ENCODE measurements at regions not wholly inside any gene's neighbourhood (a gene's known extent, or its start where the extent isn't known, plus 50 kb on each side); places are given as distances from the start of the nearest gene placed in this dataset.

DNA sequence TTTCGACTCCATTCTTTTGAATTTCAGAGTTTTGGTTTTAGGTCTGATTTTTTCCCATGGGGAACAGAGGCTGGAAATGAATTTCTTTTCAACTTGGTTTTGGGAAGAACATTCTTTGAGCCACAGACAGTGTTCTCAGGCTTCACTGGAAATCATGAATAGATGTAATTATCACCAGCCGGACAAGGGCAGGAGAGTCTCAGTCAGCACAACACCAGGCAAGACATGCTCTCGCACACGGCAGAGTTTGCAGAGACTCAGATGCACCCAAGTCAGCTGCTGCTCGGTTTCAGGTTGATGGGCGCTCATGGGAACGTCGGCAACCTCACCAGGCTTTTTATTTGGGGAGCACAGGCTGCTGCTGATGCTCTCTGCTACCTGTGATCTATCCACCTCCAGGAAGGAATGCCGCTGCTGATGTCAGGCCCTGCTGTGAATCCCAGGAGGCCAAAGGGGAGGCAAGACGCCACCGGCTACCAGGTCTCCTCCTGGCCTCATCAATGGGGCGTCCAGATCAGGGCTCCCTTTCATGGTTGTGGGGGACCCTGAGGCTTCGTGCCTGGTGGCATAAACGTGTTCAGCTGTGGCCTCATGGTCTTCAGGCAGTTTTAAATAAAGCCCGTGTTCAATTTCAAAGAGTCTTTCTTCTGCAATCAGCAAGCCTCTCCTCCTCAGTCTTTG is 332.3 kb upstream of the IRX4 start:
- H3K27me3 ChIP-seq (ENCODE audit: control insufficient read depth, insufficient read depth, low read length), result no peaks in the 10 kb centered on the region
- no peaks in the 10 kb centered on the region for H3K36me3 ChIP-seq (ENCODE audit: control insufficient read depth, insufficient read depth, low read length)
- no peaks in the 10 kb centered on the region for H3K4me1 ChIP-seq (ENCODE audit: control insufficient read depth, insufficient read depth, low read length)
- H3K4me3 ChIP-seq (ENCODE audit: low read length), result no peak overlapping the region
- H3K9ac ChIP-seq (ENCODE audit: low read length), result no peak overlapping the region
- no peaks in the 10 kb centered on the region for H3K9me3 ChIP-seq (ENCODE audit: control insufficient read depth, low read length)

GRCh38 chr5:2213121-2213730 is 330.5 kb upstream of the IRX4 start:
- Histone ChIP-seq H3K9ac (ENCODE audit: low read length) (no peak overlapping the region), H3K4me1 (ENCODE audit: control insufficient read depth, insufficient read depth, low read length) (no peaks in the 10 kb centered on the region), H3K9me3 (ENCODE audit: control insufficient read depth, low read length) (no peaks in the 10 kb centered on the region), H3K36me3 (ENCODE audit: control insufficient read depth, insufficient read depth, low read length) (no peaks in the 10 kb centered on the region), H3K27me3 (ENCODE audit: control insufficient read depth, insufficient read depth, low read length) (no peaks in the 10 kb centered on the region), H3K4me3 (ENCODE audit: low read length) (no peak overlapping the region)

DNA sequence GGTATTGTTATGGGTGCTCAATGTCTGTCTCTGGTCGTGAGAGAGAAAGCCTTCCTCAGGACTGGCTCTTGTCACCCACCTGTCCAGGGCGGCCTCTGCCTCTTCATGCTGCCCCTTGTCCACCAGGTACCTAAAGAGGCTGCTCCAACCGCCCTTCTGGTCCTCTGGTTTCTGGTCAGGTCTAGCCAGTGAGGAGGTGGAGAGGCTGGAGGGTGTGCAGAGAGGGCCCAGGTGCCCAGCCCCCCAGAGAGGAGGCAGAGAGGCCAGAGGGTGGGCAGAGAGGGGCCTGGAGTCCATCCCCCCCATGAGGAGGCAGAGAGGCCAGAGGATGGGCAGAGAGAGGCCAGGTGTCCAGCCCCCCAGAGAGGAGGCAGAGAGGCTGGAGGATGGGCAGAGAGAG is 329.8 kb upstream of the IRX4 start:
- H3K9ac ChIP-seq (ENCODE audit: low read length), result no peak overlapping the region
- no peaks in the 10 kb centered on the region for H3K9me3 ChIP-seq (ENCODE audit: control insufficient read depth, low read length)
- H3K27me3 ChIP-seq (ENCODE audit: control insufficient read depth, insufficient read depth, low read length), result no peaks in the 10 kb centered on the region
- no peaks in the 10 kb centered on the region for H3K36me3 ChIP-seq (ENCODE audit: control insufficient read depth, insufficient read depth, low read length)
- no peak overlapping the region for H3K4me3 ChIP-seq (ENCODE audit: low read length)
- no peaks in the 10 kb centered on the region for H3K4me1 ChIP-seq (ENCODE audit: control insufficient read depth, insufficient read depth, low read length)

GRCh38 chr5:2208239-2208544 is 325.5 kb upstream of the IRX4 start:
- H3K4me1 ChIP-seq (ENCODE audit: control insufficient read depth, insufficient read depth, low read length), result no peaks in the 10 kb centered on the region
- no peak overlapping the region for H3K4me3 ChIP-seq (ENCODE audit: low read length)
- no peaks in the 10 kb centered on the region for H3K9me3 ChIP-seq (ENCODE audit: control insufficient read depth, low read length)
- H3K27me3 ChIP-seq (ENCODE audit: control insufficient read depth, insufficient read depth, low read length), result no peaks in the 10 kb centered on the region
- no peaks in the 10 kb centered on the region for H3K36me3 ChIP-seq (ENCODE audit: control insufficient read depth, insufficient read depth, low read length)
- H3K9ac ChIP-seq (ENCODE audit: low read length), result no peak overlapping the region

DNA sequence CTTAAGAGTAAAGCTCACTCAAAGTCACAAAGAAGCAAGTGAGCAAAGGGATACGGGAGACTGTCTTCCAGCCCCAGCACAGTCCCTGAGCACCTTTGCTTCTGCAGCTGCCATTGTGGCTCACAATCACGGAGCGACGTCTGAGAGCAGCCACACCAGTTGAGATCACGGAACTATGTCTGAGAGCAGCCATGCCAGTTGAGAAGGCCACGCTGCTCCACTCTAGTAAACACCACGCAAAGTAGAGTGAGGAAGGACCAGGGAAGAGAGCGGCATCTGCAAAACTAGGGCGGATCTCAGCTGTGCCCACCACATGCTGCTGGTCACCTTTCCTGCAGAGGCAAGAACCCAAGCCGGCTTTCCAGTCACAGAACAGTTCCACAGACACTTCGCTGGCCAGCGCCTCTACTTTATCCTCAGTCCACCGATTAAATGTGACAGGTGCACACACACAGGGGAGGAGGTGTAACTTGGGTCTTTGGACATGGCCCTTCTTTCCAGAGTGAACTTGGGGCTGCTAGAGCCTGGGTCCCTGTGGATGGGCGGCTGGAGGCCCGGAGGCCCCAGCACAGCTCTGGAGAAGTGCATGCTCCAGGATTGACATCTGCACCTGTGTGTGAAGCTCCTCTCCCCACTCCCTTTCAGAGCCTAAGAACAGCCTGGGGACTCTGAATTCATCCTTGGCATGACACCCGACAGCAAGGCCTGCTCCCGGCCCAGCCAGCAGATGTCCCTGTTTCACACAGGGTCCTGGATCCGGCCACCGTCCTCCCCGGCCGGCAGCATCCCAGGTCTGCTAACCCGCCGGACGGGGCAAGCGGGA is 324.9 kb upstream of the IRX4 start:
- H3K27me3 ChIP-seq (ENCODE audit: control insufficient read depth, insufficient read depth, low read length), result no peaks in the 10 kb centered on the region
- H3K9me3 ChIP-seq (ENCODE audit: control insufficient read depth, low read length), result no peaks in the 10 kb centered on the region
- H3K36me3 ChIP-seq (ENCODE audit: control insufficient read depth, insufficient read depth, low read length), result no peaks in the 10 kb centered on the region
- H3K4me3 ChIP-seq (ENCODE audit: low read length), result no peak overlapping the region
- no peaks in the 10 kb centered on the region for H3K4me1 ChIP-seq (ENCODE audit: control insufficient read depth, insufficient read depth, low read length)
- H3K9ac ChIP-seq (ENCODE audit: low read length), result no peak overlapping the region

DNA sequence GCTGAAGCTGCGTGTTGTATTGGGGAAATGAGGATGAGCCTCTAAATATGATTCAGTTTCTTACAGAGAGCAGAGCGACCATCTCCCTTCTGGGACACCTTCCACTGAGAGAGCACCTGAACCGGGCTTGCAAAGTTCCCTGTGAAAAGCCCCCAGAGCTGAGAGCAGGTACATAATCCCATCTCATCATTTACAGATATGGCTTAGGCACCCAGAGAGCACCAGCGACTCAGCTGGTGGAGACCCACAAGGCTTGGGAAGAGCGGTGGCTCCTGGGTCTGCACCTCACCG is 324.3 kb upstream of the IRX4 start:
- Histone ChIP-seq H3K4me3 (ENCODE audit: low read length) (no peak overlapping the region), H3K9me3 (ENCODE audit: control insufficient read depth, low read length) (no peaks in the 10 kb centered on the region), H3K4me1 (ENCODE audit: control insufficient read depth, insufficient read depth, low read length) (no peaks in the 10 kb centered on the region), H3K9ac (ENCODE audit: low read length) (no peak overlapping the region), H3K27me3 (ENCODE audit: control insufficient read depth, insufficient read depth, low read length) (no peaks in the 10 kb centered on the region), H3K36me3 (ENCODE audit: control insufficient read depth, insufficient read depth, low read length) (no peaks in the 10 kb centered on the region)

GRCh38 chr5:2206293-2207108 is 323.8 kb upstream of the IRX4 start:
- no peaks in the 10 kb centered on the region for H3K9me3 ChIP-seq (ENCODE audit: control insufficient read depth, low read length)
- no peaks in the 10 kb centered on the region for H3K27me3 ChIP-seq (ENCODE audit: control insufficient read depth, insufficient read depth, low read length)
- no peak overlapping the region for H3K9ac ChIP-seq (ENCODE audit: low read length)
- no peaks in the 10 kb centered on the region for H3K4me1 ChIP-seq (ENCODE audit: control insufficient read depth, insufficient read depth, low read length)
- H3K4me3 ChIP-seq (ENCODE audit: low read length), result no peak overlapping the region
- no peaks in the 10 kb centered on the region for H3K36me3 ChIP-seq (ENCODE audit: control insufficient read depth, insufficient read depth, low read length)

DNA sequence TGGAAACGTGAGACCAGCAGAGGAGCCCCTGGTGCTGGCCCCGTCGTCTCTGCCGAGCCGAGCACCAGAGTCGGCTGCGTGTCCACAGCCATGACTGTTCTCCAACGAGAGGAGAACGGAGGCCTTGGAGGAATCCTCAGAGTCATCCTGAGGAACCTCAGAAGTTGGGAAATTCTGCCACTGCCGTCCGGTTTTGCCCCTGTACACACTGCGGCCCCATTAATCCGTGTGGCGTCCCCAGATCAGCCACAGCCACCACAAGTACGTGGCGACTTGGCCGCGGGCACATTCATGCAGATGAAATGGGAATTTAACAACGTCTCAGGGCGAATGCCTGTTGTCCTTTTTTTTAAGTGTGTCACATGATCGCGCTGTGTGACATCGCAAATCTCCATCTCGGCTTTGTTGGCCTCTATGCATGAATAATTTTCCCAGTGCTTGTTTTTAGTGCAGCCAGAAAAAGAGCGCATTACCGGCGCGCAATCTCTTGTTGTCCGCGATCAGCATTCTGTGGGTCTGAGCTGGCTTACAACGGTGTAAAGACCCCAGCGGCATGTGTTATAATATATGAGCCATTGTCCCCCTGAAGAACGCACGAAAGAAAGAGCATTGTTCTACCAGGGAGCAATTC is 323.0 kb upstream of the IRX4 start:
- no peaks in the 10 kb centered on the region for H3K36me3 ChIP-seq (ENCODE audit: control insufficient read depth, insufficient read depth, low read length)
- H3K9ac ChIP-seq (ENCODE audit: low read length), result no peak overlapping the region
- no peaks in the 10 kb centered on the region for H3K27me3 ChIP-seq (ENCODE audit: control insufficient read depth, insufficient read depth, low read length)
- no peak overlapping the region for H3K4me3 ChIP-seq (ENCODE audit: low read length)
- no peaks in the 10 kb centered on the region for H3K4me1 ChIP-seq (ENCODE audit: control insufficient read depth, insufficient read depth, low read length)
- H3K9me3 ChIP-seq (ENCODE audit: control insufficient read depth, low read length), result no peaks in the 10 kb centered on the region

DNA sequence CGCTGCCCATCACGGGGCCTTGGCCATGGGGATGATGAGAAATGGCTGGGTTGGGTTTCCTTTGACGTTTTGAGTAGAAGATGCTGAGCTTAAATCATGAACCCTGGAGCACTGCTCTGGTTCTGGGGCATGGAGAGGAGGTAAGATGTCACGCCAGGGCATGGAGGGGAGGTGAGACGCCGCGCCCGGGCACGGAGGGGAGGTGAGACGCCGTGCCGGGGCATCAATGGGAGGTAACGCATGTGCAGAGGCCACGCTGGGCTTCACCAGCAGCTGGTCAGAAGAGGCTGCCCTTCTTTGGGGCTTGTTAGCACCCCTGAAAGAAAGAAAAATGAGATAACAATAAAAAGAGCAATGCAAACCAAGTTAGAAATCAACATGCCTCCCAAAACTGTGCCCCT is 322.5 kb upstream of the IRX4 start:
- no peak overlapping the region for H3K9ac ChIP-seq (ENCODE audit: low read length)
- H3K4me1 ChIP-seq (ENCODE audit: control insufficient read depth, insufficient read depth, low read length), result no peaks in the 10 kb centered on the region
- no peaks in the 10 kb centered on the region for H3K9me3 ChIP-seq (ENCODE audit: control insufficient read depth, low read length)
- H3K4me3 ChIP-seq (ENCODE audit: low read length), result no peak overlapping the region
- no peaks in the 10 kb centered on the region for H3K27me3 ChIP-seq (ENCODE audit: control insufficient read depth, insufficient read depth, low read length)
- H3K36me3 ChIP-seq (ENCODE audit: control insufficient read depth, insufficient read depth, low read length), result no peaks in the 10 kb centered on the region

DNA sequence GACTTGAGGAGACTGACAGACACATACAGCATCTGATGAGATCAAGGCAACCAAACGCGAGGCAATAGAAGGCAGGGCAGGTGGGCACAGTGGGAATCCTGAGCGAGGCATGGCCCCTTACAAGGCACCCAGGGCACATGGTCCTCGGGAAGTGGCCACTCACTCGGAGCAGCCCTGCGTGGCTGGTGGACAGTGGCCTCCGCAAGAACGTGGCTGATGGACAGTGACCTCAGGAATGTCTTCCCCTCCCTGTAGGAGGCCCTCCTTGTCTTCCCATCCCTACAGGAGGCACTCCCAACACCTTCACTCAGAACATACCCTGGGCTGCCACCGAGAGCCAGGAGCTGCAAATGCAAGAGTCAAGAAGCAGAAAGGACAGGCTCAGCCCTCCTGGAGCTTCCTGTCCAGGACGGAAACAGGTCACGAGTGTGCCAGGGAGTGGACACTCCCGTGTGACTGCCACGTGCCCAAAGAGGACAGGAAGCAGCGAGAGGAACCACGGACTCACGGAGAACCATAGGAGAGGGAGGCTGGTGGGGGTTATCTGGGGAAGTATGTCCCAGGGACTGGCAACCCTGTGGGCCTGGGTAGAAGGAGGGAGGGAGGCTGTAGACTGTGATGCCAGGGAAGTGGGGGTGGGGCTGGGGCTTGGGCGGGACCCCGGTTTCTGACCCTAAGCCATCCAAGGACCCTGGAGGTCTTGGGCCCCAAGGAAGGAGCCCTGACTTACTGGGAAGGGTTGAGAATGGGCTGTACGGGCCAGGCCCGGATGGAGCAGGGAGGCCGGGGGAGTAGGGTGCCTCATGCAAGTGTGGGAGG is 321.9 kb upstream of the IRX4 start:
- Histone ChIP-seq H3K9me3 (ENCODE audit: control insufficient read depth, low read length) (no peaks in the 10 kb centered on the region), H3K36me3 (ENCODE audit: control insufficient read depth, insufficient read depth, low read length) (no peaks in the 10 kb centered on the region), H3K9ac (ENCODE audit: low read length) (no peak overlapping the region), H3K27me3 (ENCODE audit: control insufficient read depth, insufficient read depth, low read length) (no peaks in the 10 kb centered on the region), H3K4me3 (ENCODE audit: low read length) (no peak overlapping the region), H3K4me1 (ENCODE audit: control insufficient read depth, insufficient read depth, low read length) (no peaks in the 10 kb centered on the region)

DNA sequence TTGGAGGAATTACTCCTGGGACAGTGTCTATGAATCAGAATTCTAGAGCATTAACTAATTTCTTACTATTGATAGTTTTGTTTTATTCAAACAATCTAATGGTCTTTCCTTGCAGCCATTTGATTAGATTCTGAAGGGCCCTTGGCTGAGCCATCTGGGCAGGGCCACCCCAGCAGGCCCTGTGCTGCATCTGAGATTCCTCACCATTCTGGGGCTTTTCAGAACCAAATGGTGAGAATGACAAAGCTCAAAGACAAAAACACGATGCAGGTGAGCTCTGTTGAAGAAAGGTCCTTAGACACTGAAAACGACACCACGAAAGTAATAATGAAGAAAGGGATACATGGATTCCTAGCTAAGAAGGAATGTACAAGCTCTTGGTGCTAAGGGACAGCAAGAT is 321.0 kb upstream of the IRX4 start:
- Histone ChIP-seq H3K36me3 (ENCODE audit: control insufficient read depth, insufficient read depth, low read length) (no peaks in the 10 kb centered on the region), H3K4me1 (ENCODE audit: control insufficient read depth, insufficient read depth, low read length) (no peaks in the 10 kb centered on the region), H3K9ac (ENCODE audit: low read length) (no peak overlapping the region), H3K9me3 (ENCODE audit: control insufficient read depth, low read length) (no peaks in the 10 kb centered on the region), H3K4me3 (ENCODE audit: low read length) (no peak overlapping the region), H3K27me3 (ENCODE audit: control insufficient read depth, insufficient read depth, low read length) (no peaks in the 10 kb centered on the region)

All from mucosa of stomach (tissue), 1 donor.